ENCODE measurements at regions not wholly inside any gene's neighbourhood (a gene's known extent, or its start where the extent isn't known, plus 50 kb on each side); places are given as distances from the start of the nearest gene placed in this dataset.

DNA sequence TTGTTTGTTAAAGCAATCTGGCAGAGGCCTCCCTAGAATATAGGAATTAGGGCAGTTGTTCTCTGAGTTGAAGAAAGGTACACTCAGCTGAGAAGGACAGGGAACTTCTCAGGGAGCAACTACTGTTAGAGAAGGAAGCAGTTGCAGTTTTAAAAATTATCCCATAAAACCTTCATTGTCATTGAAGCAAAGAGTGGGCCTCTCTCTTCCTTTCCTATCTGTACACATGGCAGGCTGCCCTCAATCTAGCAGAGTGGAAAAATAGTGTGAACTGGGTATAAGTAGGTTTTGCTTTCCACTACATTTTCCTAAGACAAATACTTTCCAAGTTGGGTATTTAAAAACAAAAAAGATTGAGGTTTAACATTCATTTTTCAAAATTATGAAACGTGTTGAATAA lies 236.7 kb upstream of the KLF14 start:
- DNase-seq: no peak

DNA sequence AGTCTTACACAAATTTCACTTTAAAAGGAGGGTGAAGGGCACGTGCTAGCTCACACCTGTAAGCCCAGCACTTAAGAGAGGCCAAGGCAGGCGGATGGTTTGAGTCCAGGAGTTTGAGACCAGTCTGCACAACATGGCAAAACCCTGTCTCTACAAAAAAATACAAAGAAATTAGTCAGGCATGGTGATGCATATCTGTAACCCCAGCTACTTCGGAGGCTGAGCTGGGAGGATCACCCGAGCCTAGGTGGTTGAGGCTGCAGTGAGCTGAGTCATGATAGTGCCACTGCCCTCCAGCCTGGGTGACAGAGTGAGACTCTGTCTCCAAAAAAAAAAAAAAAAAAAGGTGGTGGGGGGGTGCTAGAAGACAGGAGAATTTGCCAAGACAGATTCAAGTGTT lies 237.3 kb upstream of the KLF14 start:
- no peak for DNase-seq

DNA sequence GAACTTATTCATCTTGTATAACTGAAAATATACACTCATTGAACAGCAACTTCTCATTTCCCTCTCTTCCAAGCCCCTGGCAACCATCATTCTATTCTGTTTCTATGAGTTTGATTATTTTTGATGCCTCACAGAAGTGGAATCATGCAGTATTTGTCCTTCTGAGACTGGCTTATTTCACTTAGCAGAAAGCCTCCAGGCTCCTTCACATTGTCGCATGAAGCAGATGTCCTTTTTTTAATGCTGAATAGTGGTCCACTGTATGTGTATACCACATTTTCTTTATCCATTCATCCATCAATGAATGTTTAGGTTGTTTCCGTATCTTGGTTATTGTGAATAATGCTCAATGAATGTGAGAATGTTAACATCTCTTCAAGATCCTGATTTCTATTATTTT lies 238.2 kb upstream of the KLF14 start:
- DNase-seq: no peak

DNA sequence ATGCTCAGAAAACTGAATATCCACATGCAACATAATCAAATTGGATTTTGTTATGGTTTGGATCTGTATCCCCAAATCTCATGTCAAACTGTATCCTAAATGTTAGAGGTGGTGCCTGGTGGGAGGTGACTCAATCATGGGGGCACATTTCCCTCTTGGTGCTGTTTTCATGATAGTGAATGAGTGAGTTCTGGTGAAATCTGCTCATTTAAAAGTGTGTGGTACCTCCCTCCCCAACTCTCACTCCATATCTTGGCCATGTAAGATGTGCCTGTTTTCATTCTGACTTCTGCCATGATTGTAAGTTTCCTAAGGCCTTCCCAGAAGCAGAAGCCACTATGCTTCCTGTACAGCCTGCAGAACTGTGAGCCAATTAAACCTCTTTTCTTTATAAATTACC lies 239.6 kb upstream of the KLF14 start:
- no peak for DNase-seq

DNA sequence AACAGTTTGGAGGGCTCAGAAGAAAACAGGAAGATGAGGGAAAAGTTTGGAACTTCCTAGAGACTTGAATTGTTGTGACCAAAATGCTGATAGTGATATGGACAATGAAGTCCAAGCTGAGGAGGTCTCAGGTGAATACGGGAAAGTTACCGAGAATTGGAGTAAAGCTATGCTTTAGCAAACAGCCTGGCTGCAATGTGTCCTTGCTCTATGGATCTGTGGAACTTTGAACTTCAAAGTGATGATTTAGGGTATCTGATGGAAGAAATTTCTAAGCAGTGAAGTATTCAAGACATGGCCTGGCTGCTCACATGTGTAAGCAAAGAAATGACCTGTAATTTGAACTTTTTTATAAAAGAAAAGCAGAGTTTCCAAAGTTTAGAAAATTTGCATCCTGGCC lies 240.2 kb upstream of the KLF14 start:
- DNase-seq: no peak

DNA sequence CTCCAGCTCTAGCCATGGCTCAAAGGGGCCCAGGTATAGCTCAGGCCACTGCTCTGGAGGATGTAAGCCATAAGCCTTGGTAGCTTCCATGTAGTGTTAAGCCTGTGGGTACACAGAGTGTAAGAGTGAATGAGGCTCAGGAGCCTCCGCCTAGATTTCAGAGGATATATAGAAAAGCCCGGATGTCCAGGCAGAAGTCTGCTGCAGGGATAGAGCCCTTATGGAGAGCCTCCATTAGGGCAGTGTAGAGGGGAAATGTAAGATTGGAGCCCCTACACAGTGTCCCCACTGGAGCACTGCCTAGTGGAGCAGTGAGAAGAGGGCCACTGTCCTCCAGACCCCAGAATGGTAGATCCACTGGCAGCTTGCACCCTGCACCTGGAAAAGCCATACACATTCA lies 240.8 kb upstream of the KLF14 start:
- DNase-seq: no peak

DNA sequence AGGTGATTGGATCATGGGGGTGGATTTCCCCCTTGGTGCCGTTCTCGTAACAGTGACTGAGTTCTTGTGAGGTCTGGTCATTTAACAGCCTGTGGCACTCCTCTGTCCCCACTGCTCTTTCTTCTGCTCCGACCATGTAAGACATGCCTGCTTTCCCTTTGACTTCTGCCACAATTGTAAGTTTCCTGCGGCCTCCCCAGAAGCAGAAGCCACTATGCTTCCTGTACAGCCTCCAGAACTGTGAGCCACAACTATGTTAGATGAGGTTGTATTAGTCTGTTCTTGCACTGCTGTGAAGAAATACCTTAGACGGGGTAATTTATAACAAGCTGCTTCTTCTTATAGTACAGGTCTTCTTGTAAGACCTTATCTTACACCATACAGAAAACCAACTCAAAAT lies 241.7 kb upstream of the KLF14 start:
- DNase-seq: no peak

DNA sequence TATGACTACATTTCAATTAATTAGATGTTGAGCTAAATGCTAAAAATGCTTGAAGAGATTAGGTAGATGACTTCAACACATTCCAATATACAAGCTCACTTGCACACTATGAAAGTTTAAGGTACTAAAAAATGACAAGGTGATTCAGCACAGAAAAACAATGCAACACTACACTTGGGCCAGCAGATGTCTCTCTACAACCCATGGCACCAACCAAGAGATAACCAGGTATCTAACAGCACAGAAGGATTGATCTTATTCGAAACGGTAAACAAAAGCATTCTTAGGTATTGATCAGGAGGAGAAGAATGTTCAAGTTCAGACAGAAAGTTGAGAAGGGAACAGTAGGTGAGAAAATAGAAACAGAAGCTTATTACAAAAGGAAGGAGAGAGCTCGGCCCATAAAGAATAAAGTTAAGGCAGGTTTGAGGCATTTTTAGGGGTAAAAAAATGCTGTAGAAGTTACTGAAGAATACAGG lies 248.2 kb upstream of the KLF14 start:
- no peak for DNase-seq

DNA sequence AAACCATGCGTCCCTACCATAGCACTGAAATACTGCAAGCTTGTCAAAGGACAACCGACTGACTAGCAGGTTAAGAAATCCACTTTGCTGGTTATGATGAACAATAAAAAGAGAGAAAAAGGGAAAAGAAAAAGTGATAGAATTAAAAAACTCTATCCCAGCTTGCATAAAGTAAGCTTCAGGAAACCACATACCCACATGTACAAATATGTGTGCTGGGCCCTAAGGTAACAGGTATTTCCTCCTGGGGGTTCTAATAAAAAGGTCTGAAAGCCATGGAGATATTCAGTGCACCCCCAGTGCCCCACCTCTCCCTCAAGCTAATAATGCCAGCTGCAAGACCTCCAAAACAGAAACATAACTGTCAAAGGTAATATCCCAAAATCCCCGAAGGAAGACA lies 248.6 kb upstream of the KLF14 start:
- no peak for DNase-seq

DNA sequence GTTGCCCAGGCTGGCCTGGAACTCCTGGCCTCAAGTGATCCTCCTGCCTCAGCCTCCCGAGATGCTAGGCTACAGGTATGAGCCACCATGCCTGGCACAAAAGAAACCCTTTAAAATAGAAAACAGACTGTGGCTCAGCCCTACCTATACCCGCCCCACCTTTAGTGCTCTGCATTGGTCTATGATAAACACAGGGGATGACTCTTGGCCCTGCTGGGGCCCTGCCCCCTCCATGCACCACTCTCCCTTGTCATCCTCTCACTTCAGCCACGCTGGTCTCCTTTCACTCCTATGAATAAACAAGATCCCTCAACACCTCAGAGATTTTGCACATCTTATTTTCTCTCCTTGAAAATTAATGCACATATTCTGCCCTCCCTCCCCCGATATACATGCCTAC lies 251.4 kb upstream of the KLF14 start:
- DNase-seq: no peak

DNA sequence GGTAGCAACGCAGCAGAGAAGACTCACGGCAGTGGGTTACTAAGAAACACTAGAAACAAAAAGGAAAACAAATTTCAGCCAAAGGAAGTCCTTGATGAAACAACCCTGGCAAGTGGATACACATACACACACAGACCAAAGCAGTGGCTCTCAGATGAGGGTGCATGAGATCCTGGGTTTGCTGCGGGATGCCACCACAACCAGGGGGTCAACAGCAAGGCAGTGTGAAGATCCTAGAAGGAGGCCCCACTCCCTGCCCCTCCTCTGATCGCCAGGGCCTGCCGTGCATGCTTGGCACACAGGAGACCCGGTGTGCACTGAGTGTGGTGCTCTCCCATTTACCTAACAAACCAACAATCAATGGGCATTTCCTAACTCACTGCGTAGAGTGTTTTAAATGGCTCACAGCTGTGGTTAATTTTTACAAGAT lies 252.3 kb upstream of the KLF14 start:
- no peak for DNase-seq

DNA sequence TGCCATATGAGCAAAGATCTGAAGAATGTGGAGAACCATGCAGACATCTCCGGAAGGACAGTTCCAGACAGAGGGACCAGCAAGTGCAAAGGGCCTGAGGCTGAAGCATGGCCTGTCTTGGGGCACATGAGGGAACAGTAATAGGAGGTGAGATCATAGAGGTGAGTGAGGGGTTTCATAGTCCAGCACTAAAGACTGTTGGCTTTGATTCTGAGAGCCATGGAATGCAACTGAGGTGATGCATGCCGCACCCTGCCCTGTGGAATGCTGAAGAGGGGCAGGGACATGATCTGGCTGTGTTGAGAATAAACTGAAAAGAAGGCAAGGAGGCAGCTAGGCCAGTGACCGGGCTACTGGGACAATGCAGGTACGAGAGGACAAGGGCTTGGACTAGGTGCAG lies 253.1 kb upstream of the KLF14 start:
- no peak for DNase-seq

DNA sequence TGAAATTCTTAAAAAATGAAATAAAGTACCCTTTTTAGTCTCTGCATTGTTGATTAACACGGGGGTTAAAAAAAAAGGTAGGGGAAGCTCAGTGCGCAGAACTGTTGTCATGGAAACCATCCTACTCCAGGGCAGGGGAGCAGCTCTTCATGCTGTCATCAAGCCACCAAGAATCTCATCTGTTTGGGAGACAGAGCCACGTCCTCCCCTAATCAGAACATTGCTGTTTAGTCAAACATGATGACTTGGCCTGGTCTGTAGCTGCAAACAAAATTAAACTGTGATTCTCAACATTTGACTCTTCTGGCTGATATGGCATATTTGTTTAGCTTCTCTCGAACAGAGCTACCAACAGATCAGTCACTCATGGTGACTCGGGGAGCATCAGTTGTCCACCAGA lies 254.4 kb upstream of the KLF14 start:
- no peak for DNase-seq

DNA sequence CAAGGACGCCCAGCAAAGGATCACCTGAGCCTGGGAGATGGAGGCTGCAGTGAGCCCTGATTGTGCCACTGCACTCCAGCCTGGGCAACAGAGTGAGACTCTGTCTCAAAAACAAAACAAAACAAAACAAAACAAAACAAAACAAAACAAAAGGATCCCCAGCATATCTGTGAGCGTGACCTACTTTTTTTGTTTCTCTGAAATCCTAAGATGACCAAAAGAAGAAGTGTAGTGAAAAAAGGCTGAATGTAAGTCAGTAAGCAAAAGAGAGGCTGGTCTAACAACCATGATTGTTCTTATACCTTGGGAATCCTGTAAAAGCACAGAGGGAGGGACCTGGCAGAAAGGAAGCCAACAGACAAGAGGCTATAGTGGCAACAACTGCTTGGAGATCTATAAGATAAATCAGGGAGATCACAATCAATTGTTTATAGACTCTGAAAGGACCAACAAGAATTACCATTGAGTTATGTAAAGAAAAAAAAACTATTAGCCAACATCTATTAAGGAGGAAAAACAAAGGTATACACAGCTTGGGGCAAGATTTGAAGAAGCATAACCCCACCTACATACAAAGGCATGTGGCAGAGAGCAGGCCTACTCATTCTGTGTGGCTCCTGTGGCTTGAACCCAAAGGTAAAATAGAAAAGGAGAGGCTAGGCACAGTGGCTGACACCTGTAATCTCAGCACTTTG lies 255.2 kb upstream of the KLF14 start:
- DNase-seq: no peak

DNA sequence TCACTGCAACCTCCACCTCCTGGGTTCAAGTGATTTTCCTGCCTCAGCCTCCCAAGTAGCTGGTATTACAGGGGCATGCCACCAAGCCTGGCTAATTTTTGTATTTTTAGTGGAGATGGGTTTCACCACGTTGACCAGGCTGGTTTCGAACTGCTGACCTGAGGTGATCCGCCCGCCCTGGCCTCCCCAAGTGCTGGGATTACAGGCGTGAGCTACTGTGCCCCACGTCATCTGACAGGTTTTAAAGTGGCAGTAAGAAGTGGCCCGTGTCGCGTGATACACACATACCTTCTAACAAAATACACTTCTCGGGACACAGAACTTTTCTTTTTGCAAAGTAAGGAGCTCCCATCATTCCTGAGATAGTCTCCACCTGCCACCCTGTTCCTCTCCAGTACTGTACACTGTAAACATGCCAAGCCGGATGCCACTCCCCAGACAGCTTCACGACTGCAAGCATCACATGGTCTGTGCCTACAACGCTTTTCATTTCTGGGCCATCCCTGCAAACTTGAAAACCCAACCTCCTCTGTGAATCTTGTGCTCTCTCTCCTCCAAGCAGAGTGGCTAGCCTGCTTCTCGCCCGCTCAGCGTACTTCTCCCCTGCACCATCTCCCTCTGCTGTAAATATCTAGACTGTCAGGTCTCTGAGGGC lies 256.3 kb upstream of the KLF14 start:
- DNase-seq: no peak

DNA sequence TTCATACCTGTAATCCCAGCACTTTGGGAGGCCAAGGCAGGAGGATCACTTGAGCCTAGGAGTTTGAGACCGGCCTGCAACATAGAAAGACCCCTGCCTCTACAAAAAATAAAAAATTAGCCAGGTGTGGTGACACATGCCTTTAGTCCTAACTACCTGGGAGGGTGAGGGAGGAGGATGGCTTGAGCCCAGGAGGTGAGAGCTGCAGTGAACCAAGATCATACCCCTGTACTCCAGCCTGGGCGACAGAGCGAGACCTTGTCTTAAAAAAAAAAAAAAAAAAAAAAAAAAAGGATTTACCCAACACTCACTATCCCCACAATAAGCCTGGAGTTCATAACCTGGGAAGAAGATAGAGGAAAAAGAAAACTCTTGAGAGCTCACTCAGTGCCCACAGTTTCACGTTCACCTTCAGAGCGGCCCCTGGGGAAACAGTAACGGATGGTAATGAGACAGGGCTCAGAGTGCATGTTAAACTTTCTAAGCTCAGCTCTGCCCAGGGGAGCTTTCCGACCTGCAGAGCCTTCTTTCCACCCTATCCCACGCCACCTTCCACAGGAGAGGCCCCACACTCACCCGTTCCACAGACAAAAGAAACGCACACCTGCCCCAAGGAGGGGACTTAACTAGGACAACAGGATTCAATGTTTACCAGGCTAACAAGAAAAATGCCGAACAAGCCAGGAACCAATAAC lies 259.8 kb upstream of the KLF14 start:
- no peak for DNase-seq

DNA sequence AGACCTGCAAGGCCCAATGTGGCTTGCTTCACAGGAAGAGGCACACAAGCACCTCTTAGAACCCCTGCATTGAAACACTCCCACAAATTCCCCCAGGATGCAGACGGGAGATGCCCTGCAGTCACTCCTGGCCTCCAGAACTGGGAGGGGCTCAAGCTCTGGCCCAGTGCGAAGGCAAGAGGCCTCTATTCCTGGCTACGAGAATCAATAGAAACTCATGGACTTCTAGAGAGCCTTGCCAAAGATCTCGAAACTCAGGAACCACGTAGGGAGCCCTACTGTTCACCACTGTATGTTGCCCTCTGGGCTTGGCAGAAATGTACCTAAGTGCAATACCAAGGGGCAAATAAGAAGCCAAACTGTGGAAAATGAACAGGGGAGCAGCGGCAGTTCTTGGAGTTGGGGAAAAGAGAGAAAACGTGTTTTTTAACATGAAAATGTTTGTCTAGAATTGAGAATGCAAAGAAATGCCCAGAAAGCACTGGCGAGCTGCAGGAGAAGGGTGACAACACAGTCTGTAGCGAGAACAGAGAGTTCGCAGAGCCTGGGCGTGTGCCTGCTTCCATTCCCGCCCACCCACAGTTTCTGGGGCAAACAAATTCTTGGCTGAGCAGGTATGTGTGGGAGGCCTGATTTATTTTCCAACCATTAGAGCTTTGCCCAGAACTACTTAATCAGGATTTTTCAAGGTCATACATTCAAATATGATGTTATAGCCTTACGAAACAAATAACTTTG lies 260.5 kb upstream of the KLF14 start:
- no peak for DNase-seq

DNA sequence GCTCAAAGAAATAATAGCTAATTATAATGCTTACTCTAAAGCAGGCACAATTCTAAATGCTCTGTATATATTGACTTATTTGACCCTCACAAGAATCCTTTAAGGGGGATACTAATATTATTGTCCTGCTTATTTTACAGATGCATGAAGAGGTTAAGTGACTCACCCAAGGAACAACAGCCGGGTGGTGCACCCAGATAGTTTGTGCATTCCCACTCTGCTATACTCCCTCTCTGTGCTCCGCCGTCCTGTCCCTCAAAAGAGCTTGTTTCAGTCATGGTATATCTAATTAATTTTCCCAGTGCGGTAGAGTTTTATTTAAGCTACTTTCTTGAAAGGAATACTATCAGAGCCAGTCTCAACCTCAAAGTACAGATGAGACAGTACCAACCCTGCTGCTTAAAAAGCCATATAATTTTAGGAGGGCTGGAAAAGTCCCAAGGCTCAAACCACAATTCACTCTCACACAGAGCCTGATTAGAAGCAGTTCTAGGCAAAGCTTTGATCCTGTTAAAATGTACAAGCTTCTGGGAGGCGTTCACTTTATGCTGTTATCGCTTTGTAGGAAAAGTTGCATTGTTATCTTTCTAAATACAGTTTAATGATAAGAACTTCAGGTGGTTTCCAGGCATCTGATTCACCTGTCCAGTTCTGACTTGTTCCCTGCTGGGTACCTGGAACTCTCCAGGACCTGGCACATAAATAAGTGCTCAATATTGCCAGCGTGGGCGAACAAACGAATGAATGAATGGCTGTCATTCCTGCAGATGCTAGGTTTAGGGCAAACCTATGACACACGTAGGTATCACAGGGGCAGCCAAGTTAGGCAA lies 261.5 kb upstream of the KLF14 start:
- DNase-seq: no peak

DNA sequence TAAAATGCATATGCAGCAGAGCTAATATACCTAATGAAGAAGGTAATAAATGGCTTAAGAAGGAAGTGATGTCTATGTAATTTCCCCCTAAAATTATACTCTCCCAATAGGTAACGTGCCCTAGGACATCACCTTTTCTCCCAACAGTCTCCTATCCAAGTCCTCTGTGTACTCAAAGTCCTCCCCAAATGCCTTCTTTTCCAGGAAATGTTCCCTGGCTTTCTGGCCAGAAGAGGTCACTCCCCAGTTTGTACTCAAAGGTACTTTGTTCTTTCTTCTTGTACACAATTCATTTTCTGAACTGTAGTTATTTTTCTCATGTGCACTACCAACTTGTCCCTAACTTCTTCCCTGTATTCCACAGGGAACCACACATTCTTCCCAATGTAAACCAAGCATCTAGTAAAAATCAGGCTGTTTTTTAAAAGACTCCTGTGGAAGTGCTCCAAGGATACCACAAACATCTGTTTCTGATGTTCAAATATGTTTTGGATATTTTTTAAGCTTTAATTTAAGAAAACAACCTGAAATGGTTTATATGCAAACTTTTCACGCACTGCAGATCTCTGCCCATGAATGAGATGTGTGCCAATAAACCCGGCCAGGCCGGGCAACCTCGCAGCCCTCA lies 262.3 kb upstream of the KLF14 start:
- no peak for DNase-seq

DNA sequence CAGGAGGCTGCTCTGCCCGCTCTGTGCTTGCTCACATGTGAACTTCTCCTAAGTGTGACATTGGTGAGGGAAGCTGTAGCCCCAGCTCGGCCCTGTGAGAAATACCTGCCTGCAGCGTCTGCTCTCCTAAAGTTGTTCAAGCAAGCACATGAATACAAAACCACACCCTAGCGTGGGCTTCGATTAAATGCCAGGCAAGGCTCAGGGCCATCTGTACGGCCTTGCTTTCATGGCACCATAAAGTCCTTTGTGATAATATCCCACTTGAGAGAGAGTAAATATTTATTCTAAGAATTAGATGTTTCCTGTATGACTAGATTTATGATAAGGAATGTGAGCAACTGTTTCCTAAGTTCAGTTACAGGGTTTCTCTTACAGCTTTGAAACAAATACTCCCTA lies 262.8 kb upstream of the KLF14 start:
- DNase-seq: no peak

DNA sequence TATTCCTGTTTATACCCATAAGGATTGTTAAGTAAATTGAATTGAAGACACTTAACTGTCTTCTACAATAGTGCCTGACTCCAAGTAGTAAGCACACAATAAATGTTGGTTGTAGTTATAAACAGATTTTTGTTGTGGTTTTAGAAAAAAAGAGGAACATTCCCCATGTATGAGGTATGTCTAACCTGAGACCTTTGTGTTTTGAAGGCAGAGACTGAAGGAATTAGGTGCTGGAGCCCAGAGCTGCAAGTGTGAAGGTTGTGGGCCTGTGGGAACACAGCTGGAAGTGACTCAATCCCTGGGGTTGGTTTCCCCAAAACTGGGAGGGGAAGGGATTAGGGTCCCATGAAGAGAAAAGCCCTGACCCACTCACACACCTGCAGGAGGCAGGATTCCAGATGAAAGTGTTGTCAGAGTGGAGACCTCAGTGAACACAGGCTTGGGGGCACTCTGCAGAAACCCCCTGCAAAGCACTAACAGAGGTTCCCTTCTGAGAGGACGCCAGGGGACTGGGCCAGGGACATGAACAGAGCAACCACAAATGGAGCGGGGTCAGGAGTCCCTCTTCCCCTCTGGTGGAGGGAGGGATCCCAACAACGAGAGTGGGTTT lies 265.1 kb upstream of the KLF14 start:
- no peak for DNase-seq

DNA sequence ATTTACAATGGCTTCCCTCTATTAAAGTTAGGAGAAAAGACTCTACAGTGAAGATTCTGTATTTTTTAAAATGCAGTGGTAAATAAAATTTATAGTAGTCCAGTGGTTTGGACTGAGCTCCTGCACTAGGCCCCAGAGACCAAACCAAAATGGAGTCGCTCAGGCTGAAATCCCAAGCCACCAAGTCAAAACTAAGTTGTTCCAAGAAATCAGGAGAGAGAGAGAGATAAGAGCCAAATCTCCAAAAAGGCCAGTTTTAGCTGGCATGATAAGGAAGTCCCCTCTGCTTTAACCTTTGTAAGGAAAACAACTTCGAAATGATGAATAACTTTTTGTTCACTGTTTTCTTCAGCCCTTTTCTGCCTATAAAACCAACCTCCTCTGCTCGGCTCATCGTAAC lies 265.9 kb upstream of the KLF14 start:
- DNase-seq: no peak
